NCI-H748 treated with DMSO at 0.1 percent for 48 hours (cell line): ENCODE measurements at regions not wholly inside any gene's neighbourhood (a gene's known extent, or its start where the extent isn't known, plus 50 kb on each side); places are given as distances from the start of the nearest gene placed in this dataset.

Source experiments
- DNase-seq: peaks from one replicate; lab custom pipeline; 2025; lab: John Stamatoyannopoulos, UW

DNA sequence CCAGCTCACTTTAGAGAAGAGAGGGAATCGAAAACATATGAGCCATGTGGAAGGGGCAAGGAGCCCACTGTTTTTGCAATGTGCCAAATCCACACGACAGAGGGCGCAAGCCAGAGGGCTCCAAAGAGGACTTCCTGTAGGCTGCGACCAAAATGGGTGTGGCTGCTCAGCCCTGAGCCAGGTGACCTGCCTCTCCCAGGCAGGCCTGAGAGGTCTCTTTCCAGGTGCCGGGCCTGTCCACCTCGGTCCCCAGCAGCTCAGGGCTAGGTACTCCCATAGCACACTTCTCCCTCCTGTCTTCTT, 153.8 kb downstream of the TTC32 start:
- no peak for DNase-seq

DNA sequence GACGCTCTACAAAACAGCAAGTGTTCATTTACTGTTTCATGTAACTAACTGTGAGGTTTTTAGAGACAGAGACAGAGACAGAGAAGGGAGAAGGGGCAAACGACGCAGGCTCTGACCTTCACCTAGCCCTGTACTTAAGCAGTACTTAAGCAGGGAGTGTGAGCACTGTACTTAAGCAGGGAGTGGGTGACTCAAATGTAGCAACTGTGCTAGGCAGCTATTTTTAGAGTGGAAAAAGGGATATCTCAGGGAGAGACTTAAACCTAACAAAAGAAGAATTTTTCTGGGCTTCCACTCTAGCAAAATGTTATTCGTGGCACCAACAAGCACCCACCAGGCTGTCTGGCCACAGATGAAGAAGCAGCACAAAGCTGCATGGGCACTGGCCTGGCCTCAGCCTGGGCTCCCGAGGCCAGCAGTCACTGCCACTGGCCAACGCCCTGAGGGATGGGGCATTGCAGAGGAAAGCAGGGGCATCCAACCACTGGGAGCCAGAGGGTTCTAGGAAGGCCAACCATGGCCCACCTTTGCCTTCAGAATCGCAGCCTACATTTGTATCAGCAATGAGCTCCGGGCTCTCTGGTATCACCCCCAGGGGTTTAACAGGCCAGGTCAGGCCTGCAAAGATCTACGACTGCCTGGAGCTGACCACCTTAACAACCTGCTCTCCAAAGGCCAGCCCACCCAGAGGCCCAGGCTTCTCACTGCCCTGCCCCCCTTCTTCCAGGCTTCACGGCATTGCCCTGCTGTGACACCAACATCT, 154.3 kb downstream of the TTC32 start:
- DNase-seq = no peak

DNA sequence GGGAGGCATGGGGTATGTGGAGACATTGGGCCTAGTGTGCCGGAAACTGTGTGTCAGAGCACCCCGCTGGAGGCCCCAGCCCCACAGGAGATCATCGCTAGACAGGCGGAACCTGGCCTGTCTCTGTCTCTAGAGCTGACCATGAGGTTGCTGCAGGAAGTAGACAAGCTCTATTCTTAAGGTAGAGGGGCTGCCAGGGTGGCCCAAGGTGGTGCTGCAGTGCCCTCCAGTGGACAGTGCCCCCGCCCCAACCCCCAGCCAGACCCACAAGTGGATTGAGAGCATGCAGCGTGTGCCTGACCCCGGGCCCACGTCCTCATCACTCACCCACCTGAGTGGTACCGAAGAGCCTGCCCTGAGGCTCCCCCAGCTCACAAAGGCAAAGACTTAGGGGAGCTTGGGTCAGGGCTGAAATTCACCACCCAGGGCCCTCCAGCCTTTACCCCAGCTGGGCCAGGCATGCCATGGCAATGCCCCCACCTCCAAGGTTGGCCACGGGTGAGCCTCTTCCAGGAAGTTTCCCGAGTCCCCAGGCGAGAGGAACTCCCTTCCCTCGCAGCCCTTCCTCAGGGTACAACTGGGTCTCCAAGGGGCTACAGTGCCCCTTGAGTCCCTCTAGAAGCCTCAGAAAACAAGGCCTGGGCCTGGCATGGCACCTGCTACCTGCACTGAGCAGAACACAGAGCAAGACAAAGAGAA, 155.0 kb downstream of the TTC32 start:
- no peak for DNase-seq

DNA sequence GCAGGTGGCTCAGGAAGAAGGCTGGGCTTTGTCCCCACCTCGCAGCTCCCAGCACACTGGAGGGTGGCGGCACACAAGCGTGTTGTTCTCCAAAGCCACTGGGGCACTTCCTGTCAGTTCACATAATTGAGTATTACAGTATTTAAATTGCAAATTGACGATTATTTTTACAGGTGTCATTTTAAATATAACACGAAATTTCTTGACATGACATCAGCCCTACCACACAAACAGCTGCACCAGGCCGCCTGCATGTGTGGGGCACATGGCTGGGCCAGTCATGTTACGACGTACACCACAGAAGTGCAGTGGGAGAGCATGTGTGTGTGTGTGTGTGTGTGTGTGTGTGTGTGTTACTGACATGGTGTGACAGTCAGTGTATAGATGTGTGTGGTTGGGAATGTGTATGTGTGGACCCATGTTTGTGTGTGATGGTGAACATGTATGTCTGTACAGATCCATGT, 155.6 kb downstream of the TTC32 start:
- DNase-seq = no peak

DNA sequence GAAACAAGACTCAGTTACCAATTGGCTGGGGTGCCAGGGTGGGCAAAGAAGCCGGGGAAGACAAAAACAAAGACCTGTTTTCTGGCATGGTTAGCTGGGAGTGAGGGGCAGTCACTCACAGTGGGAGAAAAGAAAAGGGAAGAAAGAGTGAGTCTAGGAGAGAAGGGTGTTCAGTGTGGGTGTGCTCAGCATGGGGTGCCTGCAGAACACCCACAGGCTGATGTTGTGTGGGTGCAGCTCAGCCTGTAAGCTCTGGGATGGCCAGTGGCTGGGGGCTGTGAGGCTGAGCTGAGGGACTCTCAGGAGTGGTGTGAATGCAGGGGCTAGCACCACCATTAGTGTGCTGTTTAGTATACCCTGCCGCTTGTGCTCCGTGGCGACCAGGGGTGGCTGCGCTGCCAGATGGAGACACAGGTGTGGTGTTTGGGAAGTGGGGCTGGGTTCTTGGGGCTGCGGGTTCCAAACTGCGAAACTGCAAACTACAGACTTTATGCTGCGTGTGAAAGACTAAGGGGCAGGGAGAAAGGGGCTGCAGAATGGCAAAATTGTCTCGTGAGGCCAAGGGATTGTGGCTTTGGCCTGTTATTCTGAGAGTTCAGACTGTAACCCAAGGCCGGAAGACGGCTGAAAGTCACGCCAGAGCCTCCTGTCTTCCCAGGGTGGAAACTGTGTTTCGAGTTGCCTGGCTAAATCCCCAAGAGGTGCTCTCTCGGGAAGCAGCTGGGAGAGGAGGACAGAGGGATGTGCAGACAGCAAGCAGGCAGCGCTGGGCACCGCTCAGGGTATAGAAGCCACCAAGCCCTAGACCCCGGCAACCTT, 156.3 kb downstream of the TTC32 start:
- no peak for DNase-seq

DNA sequence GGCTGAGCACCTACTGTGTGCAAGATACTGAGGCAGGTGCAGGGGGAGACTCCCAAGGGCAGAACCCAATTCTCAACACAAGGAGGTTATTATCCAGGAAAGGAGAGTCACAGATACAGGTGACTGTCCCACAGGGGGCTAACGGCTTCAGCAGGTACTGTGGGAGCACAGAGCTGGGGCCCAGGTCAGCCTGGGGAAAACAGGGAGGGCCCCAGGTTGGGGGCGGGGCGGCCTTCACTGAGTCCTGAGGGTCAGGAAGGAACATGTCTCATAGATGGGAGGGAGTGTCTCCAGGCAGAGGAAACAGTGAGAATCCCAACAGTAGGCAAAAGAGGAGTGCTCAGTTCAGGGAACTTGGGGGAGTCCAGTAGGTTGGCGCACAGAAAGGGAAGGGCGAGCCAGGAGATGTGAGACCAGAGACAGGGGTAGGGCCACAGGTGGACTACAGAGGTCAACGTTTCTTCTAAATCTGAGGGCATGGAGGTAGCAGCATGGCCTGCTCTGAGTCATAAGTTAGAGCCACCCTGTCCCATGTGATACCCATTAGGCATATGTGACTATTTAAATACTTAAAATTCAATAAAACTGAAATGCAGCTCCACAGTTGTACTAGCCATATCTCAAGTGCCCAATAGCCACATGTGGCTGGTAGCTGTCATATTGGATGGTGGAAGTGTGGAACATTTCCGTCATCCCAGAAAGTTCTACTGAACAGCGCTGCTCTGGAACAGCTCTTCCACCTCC, 157.2 kb downstream of the TTC32 start:
- DNase-seq = no peak

DNA sequence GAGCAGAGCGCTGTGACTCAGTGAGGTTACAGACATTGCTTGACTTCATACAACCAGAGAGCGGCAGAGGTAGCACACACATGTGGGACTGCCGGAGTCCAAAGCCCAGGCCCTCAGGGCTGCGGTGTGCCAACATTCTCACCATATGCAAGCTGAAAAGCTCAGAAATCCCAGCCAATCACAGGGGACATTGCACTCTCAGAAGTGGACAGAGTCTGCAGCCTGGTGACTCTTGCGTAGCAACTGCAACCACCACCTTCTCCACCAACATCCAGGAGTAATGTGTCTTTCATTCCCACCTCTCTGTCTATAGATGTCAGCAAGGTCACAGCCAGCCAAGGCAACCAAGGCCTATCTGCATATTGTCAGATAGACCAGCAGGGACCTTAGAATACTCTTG, 158.1 kb downstream of the TTC32 start:
- no peak for DNase-seq

DNA sequence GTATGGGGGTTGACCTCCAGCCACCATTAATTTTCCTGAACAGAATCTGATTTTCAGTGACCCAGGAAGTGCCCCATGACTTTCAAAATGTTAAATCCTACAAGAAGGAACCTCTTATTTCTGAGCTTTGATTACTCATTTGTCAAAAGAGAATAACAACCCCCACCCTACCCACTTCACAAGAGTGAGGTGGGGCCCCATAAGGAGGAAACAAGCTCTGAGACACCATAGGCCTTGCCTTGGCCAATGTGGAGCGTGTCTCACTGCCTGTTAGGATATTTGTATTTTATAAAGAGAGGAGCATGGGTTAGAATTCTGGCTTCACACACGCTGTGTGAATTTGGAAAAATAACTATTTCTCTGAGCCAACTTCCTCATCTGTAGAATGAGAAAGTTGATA, 158.9 kb downstream of the TTC32 start:
- no peak for DNase-seq

DNA sequence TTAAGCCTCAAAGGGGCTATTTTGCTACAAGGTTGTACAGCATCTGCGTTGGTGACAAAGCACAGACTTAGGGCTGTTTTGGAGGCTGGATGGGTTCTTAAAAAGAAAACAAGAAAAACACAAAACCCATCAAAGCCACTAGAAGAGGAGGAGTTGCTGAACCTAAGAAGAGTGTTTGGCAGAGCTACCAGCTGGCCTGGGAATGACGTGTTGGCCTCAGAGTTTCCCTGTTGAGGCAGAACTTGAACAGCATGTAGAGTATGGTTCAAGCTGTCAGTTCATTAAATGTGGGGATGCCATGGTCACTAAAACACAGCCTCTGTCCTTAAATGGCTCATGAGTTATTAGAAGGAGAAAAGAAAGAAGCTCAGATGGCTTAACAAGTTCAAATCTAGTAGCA, 162.5 kb downstream of the TTC32 start:
- DNase-seq = no peak

DNA sequence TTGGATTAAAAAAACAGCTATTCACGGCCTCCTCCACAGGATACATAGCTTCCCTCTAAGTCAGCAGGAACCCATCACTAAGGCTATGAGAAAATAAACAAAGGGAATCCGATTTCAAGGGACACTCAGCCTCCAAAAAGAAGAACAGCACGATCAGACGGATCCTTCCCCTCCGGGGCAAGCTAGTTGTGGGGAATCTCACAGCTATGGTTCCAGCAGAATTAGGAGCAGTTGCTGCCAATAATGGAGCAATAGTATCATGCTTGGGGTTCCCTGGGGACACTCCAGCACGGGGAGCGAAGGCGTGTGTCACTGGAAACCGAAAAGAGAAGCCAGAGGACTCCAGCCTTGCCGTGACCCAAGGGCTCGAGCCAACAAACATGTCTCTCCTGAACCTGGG, 163.1 kb downstream of the TTC32 start:
- no peak for DNase-seq

DNA sequence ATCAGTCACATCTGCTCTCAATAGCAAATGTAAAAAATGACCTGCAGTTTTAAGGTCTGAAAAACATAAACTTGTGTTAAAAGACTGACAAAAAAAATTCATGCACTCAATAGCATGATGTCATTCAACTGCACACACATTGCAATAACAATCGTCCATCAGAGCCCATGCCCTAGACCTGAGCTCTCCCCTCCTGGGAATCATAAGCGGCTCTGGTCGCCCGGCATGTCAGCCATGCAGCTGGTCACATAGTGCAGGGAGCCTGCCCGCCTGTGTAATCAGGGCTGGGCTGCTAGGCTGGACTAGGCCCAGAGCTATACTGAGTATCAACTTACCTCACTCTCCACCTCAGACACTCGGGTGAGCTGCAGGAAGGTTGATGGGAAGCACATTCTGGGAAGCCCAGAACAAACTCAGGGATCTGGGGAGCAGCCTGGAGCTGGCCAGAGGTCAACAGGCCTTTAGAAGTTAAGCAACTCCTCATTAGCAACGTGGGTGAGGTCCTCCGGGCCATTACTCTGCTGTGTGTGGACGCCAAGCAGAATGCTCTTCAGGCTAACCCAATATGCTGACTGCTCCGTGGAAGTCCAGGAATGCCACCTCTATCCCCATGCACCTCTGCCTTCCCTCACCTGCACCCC, 165.5 kb downstream of the TTC32 start:
- no peak for DNase-seq

DNA sequence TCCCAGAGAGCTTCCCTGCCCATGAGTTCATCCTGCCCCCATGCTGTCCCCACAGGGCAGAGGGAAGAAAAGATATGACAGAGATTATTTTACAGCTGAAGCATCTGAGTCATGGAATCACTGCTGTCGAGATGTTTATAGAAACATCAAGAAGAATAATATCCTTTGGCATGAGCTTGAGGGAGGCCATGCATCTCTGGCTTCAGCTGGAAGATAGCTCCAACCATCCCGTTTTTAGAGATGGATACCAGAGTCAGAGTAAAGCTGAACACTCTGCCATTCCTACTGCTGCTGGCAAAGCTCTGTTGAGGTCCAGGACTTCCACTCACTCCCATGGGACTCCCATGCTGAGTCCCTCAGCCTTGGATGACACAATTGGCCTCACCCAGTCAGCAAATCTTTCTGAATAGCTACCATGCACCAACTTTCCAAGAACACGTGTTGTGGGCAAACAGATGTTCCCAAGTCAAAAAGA, 167.8 kb downstream of the TTC32 start:
- no peak for DNase-seq

DNA sequence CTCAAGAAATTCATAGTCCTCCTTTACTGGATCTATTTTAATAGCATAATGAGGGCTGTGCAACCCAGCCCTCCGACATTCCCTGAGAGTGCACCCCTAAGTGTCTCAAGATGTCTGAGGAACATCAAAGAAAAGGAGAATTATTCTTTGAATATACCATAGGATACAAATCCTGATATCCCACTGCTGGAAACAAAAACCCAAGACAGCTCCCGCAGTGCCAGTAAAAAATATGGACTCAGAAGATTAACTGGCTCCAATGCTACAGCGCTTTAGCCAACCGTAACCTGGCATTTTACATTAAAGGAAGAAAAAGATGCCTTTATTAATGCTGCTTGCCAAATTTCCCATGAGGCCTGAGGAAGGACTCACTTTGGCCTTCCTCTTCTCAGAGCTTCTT, 168.4 kb downstream of the TTC32 start:
- DNase-seq = no peak

DNA sequence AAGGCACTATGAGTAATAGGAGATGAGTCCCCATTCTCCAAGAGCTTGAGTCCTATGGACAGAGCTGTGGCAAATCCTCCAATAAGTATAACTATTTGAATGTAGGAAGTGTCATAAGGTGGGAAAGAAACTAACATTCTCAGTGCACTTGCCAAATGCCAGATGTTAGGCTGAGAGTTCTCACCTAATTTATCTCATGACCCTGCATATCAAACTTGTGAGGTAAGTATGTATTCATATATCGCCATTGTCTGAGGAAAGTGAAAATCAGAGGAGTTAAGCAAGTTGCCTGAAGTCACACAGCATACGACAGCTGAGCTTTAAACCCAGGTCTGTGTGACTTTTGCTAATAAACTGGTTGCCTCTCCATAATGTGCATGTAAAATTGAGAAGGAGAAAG, 169.5 kb downstream of the TTC32 start:
- DNase-seq = no peak

DNA sequence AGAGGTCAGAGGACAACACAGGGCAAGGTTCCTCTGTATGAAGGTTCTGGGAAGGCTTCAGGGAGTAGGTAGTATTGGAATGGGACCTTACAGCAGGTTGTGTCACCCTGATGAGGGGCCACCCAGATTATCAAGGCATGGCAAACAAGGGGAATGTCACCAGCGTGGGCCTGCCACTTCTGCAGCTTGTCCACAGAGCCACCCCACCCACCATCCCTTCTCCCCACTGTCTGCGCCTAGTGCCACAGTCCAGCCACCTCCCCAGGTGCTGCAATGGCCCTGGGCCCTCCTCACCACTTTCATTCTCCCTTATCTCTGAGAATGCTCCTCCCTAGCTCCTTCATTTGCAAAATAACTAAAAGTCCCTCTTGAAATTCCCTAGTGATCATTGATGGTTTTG, 170.3 kb downstream of the TTC32 start:
- no peak for DNase-seq

DNA sequence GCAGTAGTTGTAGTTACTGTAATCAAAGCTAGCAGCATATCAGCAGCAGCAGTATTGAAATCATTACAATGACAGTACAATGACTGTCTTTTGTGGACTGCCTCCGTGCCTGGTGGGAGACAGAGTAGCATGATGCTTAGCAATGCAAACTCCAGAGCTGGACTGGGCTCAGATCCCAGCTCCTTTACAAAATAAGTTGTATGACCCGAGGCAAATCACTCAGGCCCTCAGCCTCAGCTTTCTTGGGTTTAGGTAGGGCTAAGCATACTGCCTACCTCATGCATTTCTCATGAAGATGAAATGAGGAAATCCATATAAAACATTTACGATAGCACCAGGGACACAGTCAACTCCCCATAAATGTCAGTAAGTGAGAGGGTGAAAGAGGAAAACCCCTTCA, 170.7 kb downstream of the TTC32 start:
- DNase-seq = no peak

DNA sequence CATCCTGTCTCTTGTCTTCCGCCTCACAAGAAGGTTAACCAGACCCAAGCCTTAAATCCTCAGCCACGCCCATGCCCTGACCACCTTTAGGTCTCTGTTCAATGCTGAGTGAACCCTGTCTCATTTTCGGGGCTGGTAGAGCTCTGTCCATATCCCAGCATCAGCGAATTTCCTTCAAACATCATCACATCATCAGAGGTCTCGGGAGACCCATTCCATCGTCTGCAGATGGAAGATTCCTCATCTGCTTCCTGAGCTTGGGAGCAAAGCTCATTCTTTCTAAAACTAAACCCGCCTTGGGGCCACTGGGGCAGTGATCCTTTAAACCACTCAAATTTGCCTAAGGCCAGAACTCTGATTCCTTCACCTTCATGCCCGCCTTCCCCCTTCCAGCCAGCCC, 173.7 kb downstream of the TTC32 start:
- DNase-seq = no peak

DNA sequence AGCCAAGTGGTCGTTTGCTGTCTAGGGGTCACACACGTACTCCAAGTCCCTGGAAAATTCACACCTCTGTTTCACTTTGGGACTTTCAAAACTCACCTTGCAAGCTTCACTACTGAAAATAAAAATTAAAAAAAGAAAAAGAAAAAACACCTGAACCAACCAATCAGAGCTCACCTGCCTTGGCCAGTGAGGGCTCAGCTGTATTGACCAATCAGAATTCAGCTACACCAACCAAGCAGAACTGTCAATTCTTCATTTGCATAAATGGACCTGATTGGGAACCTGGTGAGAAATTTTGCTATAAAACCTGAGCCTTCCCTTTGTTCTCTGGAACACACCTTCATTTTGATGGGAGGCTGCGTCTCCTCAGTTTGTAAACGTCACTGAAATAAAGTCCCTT, 176.4 kb downstream of the TTC32 start:
- no peak for DNase-seq

DNA sequence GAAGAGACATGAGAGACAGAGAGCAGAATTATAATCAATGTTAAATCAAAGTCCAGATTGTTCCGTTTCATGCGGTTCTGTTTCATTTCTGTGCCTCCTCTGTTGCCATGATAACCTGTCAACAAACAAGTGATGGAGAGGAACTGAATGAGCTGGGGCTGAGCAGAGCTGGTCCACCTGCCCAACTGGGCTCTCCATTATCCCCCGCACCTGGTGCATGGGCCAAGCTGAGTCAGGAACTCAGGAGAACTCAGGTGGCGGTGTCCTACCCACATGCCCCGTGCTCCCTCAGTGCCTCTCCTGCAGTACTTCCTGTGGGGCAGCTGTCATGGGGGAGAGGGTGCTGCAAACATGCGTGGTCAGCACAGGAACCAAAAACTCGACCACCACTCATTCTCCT, 178.8 kb downstream of the TTC32 start:
- DNase-seq = no peak

DNA sequence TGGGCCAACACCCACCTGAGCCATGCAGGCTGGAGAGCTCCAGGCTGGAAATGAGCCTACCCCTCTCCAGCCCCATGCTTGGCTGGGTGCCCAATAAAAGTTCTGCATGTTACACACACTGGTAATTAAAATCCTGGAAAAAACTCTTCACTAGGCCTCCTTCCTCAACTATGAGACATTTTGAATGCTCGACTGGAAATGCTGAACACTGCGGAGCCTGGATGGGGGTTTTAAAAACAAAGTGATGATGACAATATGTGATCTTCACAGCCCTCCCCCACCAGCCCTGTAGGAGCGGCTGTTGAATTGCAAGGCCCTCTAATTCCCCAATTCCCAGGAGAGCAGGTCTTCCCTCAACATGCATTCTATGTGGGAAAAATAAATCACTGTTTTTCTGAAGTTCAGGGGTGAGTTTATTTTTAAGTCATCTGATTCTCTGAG, 179.2 kb downstream of the TTC32 start:
- no peak for DNase-seq

DNA sequence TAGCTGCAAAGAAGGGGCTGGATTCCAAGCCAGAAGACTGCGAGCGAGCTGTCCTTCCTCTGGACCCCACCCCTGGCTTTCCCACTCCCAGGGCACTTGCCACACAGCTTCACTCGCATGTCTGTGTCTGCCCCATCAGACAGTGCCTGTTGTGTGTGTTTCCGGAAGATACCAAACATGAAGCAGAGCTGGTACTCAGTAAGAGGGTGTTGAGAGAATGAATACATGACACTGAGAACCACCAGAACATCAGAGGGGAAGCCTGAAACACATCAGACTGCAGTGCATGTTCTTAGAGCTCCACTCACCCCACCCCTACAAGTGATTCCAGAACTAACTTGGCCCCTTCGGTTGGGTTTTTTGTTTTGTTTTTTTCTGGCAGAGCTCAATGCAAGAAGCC, 181.5 kb downstream of the TTC32 start:
- DNase-seq = no peak

DNA sequence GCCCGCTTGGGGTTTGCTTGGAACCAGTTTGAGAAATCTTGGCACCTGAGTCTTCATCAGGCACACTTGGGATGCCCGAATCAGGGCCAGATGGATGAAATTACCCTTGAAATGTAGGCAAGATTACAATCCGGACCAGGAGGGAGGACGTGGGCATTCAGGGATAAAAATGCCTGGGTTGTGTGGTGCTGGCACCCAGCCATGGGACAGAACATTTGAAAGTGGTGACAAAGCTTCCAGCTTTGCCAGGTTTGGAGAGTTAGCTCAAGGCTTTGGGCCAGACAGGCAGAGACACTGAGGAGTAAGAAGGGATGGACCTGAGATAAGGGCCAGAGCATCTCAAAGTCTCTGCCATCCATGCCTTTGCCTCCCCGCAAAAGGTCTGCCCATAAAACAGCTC, 182.2 kb downstream of the TTC32 start:
- no peak for DNase-seq
